ENCODE measurements at regions not wholly inside any gene's neighbourhood (a gene's known extent, or its start where the extent isn't known, plus 50 kb on each side); places are given as distances from the start of the nearest gene placed in this dataset.

DNA sequence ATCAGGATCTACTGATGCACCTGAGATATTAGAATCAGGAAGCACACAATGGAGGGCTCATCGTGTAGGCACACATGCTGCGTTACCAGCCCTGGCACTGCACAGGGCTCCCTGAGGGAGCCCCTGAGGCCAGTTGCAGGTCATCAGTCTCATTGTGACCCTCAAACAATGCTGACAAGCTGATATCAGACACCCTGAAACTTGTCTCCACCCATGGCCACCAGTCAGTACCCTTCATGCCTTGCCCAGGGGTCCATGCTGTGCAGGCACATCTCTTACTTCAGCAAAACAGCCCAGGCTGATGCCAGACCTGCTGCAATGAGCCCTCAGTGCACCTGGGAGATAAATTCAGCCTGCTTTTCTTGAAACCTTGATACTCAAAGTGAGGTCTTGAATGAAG is 59.5 kb upstream of the SLC6A11 start:
- TF ChIP-seq, protein P1, sequence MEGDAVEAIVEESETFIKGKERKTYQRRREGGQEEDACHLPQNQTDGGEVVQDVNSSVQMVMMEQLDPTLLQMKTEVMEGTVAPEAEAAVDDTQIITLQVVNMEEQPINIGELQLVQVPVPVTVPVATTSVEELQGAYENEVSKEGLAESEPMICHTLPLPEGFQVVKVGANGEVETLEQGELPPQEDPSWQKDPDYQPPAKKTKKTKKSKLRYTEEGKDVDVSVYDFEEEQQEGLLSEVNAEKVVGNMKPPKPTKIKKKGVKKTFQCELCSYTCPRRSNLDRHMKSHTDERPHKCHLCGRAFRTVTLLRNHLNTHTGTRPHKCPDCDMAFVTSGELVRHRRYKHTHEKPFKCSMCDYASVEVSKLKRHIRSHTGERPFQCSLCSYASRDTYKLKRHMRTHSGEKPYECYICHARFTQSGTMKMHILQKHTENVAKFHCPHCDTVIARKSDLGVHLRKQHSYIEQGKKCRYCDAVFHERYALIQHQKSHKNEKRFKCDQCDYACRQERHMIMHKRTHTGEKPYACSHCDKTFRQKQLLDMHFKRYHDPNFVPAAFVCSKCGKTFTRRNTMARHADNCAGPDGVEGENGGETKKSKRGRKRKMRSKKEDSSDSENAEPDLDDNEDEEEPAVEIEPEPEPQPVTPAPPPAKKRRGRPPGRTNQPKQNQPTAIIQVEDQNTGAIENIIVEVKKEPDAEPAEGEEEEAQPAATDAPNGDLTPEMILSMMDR (IDR thresholded peaks at IDR 0.05; ENCODE audit: borderline replicate concordance, extremely low read depth, low read length, poor library complexity, severe bottlenecking): no peak
- no peak for TF ChIP-seq EZH2 (IDR thresholded peaks at IDR 0.05; ENCODE audit: borderline replicate concordance, low read depth, low read length, severe bottlenecking)
